HG03558 (cell line): ENCODE measurements at regions not wholly inside any gene's neighbourhood (a gene's known extent, or its start where the extent isn't known, plus 50 kb on each side); places are given as distances from the start of the nearest gene placed in this dataset.

Source experiments
- ATAC-seq: cut with Tn5 transposase; IDR thresholded peaks from one replicate; pipeline ENCODE4 v1.9.1; 2021; ENCODE audit warnings: moderate number of reproducible peaks; ENCODE audit not compliant: unreplicated experiment; ENCODE audit errors: extremely low read depth

DNA sequence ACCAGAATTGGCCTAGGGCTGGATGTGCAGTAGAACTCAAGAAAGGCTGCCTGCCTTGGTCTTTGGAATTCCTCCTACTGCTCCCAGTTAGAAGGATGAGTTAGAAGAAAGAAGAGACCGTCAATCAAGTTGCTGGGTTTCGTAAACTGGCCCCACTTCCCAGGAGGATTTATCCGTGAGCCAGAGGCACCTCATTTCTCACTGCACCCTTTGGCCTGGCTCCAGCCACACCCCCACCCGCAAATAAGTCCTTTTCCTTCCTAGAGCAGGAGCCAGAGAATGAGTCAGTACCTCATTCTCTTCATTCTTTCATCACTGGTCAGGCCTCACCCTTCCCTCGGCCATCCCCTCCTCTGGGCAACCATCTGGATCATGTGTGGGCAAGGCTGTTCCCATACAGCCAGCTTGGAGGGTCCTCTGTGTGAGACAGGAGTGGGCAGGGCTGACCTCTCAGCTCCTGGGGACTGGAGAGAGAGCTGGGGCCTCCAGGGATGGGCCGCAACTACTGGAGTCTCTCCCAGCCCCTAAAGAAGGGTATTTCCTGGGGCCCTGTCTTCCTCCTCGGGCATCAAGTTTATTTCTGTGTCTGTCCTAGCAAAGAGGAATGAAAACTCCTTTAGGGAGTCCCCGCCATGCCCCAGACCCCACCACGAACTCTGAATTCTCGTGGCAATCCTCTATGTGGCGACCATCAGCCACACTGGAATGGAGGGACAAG is 87.2 kb upstream of the DUSP5 start:
- no peak for ATAC-seq

DNA sequence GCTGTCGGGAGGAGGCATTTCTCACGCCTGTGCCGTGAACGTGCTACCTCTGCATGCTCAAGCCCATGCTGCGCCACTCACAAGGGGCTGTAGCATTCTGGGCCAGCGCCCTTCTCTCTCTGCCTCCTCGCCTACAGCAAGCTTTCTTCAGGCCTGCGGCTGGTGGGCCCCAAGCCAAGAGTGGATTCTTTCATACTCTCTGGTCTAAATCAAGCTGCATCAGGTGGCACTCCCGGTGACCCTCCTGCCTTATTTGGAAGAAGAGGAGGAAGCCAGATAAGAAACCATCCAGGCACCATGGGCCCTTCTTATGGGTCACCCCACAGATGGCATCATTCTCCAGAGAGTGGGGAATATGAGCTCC is 86.7 kb upstream of the DUSP5 start:
- ATAC-seq, result no peak

DNA sequence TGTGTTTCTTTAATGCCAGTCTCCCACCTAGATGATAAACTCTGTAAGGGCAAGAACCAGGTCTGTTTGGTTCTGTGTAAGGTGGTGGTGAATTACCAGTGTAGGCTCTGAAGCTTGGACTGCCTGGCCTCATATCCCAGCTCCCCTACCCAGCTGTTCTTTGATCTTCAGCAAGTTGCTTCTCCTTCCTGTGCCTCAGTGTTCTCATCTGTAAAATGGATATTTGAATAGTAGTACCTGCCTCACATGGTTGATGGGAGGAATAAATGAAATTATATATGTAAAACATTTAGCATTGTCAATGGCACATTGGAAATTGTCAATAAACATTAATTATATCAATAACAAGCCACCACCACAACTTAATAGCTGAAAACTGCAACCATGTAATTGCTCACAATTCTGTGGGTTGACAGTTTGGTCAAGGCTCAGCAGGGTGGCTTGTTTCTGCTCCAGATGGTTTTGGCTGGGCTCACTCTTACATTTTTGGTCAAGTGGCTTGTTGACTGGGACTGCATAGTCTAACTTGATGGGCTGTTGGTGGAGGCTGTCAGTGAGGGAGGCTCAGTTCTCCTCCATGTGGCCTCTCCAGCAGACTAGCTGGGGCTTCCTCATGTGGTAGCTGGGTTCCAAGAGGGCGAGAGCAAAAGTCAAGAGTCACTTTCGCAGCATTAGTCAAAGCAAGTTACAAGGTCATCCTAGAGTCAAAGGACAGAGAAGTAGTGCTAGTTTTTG is 84.5 kb upstream of the DUSP5 start:
- ATAC-seq, result no peak

DNA sequence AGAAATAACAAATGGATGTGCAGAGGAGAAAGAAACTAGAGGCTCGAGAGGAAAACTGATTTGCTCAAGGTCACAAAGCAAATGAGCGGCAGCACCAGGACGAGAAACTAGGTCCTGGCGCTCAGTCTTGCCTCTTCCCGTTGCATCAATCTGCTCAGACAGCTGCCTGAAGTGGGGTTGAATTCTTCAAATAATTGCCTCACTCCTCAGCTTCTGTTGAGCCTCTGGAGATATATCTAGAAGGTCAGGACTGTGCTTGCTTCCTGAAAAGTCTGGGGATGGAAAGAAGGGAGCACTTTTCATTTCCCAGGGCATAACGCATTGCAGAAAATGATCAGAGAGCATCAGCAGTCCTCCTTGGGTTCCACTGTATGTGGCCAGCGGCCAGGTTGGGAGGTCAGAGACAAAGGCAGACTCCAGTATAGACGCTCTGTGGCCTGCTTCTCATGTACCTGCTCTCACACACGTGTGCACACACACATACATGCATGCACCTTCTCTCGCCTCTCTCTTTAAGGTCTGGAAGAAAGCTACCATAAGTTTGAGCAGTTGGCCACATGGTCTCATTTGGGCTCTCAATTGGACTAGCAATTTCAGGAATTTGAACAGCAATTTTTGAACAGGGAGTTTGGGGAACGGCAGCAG is 83.7 kb upstream of the DUSP5 start:
- ATAC-seq, result no peak

- peak; percentile 74 for ATAC-seq
These were observed 83.0 kb upstream of the DUSP5 start for GRCh38 chr10:110414548-110415309.

DNA sequence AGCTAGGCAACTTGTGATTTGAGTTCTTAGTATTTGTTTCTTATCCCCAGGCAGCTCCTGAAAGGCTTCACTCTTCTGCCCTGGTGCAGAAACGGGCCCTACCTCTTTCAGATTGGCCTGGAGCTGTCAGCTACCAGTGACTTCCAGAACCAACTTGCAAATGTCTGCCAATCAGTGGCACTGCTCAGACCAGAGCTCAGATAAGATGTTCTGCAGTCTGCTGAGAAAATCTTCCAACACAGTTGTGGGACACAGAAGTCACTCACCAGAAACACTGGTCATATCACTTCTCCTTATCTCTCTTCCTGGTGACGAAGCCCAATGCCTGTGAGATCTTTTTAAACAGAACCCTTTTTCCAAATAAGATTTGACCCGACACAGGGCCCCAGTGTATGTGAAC is 81.9 kb upstream of the DUSP5 start:
- no peak for ATAC-seq

GRCh38 chr10:110416776-110417711 is 80.7 kb upstream of the DUSP5 start:
- no peak for ATAC-seq

- ATAC-seq, result no peak
These were observed 79.5 kb upstream of the DUSP5 start for GRCh38 chr10:110418218-110418617.

DNA sequence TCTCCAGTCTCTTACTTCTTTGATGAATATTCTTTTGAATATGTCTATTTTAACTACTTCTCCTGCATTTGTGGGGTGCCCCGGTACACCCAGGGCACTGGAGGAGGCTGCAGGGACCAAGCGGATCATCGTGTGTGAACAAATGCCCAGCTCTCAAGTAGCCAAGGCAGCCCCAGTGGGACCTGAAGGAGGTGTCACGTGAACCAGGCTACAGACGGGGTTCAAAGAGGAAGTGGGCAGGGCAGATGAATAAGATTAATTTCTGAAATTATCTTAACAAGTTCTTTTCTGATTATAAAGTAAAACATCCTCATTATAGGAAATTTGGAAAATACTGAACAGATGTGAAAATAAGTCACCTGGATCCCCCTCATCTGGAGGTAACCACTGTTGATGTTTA is 78.4 kb upstream of the DUSP5 start:
- no peak for ATAC-seq

DNA sequence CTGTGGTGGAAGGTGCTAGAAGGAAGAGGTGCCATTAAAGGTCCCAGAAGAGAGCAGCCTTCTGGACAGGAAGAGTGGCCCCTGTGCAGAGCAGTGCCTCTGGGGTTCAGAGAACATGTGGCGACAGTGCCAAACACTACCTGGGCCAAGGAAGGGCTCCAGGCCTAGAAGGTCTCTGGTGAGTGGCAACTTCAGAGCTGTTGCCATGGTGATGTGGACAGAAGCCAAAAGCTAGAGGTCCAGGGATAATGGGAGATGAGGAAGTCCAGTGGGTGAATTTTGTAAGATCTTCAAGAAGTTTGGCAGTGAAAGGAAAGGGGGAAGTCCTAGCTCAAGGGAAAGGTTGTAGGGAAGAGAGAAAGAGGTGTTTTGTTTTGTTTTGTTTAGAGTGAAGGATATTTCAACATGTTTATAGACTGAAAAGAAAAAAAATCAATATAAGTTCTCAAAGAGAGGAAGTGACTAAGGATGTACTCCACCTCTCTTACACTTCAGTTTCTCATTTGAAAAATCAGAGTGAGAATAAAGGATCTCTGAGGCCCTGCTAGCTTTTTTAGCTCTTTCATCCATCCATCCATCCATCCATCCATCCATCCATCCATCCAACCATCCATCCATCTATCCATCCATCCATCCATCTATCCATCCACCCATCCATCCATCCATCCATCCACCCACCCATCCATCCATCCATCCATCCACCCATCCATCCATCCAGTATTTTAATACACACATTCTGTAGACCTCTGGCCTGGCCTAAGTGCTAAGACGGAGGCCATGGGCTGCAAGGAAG is 77.1 kb upstream of the DUSP5 start:
- no peak for ATAC-seq

DNA sequence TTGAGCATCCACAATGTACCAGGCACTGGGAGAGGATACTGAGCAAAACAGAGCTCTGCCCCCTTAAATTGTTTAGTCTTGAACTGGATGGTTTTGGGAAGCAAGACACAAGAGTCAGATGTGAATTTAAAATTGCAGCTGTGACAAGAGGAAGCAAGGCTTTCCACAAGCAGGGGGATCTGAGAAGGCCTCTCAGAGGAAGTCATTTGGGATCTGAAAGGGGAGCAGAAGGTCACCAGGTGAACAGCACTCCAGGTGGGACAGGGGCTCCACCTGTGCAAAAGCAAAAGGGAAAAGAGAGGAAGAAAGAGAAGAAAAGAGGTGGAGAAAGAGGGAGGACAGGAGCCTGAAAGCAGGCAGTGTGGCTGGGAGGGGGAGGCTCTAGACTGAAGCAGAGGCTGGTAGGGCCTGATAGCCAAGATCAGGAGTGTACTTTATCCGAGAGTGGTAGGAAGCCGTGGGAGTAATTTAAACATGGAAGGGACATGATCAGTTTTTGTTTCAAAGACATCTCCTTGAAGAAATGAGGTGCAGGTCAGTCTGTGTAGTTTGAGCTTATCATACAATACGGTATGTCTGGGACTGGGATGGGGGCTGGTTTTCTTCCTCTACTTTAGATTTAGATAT is 76.1 kb upstream of the DUSP5 start:
- ATAC-seq, result no peak

GRCh38 chr10:110422548-110422947 is 75.2 kb upstream of the DUSP5 start:
- ATAC-seq, result no peak

DNA sequence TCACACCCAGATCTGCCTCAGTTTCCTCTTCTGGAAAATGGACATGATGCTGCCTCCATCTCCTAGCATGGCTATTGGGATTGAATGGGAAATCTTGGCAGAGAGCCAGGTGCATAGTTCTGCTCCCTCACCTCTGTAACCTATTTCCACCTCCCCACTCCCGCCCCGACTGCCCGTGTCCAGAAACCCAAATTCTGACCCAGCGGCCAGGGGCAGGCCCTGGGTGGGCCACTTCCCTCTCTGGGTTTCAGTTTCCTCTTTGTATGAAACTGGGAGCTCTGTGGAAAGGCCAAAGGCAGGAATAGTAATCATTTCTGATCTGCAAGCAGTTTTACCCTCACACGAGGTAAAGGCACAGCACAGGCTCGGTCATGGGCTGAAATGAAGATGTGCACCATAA is 74.1 kb upstream of the DUSP5 start:
- no peak for ATAC-seq

GRCh38 chr10:110425684-110426293 is 71.9 kb upstream of the DUSP5 start:
- peak; percentile 72 for ATAC-seq

DNA sequence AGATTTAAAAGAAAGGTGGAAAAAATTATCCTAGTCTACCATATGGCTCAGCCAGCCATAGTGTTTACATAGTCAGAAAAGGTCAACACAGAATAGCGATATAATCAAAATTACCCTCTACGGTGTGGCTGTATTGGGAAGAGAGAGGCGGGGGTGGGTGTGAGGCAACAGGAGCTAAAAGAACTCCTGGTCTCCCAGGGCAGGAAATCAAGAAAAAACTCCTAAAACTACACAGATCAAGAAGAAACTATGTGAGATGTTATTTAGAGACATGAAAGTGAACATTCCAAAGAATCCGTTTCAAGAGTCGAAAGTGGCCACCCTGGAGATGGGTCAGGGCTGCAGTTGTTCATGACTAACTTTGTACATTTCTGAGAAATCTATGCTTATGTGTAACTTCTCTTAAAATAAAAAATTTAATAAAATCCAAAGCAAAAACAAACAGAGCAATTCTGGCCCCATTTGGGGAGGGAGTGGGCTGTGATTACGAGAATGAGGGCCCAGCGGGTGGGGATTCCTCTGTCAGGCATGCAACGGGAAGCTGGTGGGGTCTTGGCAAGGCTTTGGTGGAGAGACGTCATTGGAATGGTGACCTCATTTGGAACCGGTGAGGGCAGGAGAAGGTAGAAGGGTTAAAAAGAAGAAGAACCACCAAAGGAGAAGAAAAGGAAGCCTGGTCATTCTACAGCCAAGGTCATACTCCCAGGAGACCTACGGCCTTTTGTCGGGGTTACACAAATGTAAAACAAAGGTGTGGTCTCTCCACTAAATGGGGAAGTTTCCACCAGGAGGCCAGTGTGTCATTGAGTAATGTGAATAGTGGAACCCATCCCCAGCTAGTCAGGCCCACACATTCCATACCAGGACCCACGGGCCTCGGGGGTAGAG is 71.2 kb upstream of the DUSP5 start:
- ATAC-seq, result no peak

DNA sequence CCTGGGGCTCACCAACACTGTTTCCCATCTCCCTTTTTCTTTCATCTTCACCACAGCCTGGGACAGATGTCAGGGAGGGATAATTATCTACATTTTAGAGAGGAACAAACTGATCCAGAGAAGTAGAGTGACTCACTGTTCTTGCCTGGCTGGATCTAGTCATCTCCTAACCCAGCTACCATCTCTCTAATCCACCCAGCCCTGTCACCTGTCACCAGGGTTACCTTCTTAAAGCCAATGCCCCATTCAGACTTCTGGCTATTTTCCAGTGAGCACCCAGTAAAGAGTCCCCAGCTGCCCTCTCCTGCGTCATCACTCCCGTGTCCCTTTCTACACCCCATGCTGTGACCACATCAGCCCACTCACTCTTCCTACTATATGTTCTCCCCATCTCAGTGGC is 68.4 kb upstream of the DUSP5 start:
- ATAC-seq, result no peak
